GM12874 (cell line): ENCODE measurements at regions not wholly inside any gene's neighbourhood (a gene's known extent, or its start where the extent isn't known, plus 50 kb on each side); places are given as distances from the start of the nearest gene placed in this dataset.

Experiments used
- CTCF ChIP-seq: IDR thresholded peaks from 2 replicates; pipeline ENCODE4 v1.5.1; 2011; ENCODE audit warnings: low read depth, mild to moderate bottlenecking, control low read depth, low read length, moderate library complexity; ENCODE audit not compliant: insufficient read depth

GRCh38 chr2:104049438-104049837 is 804.5 kb upstream of the POU3F3 start:
- no peak for TF ChIP-seq CTCF

GRCh38 chr2:104049981-104050380 is 803.9 kb upstream of the POU3F3 start:
- TF ChIP-seq CTCF, result no peak

GRCh38 chr2:104050656-104051242 is 803.2 kb upstream of the POU3F3 start:
- no peak for TF ChIP-seq CTCF

GRCh38 chr2:104051766-104052165 is 802.1 kb upstream of the POU3F3 start:
- no peak for TF ChIP-seq CTCF

- TF ChIP-seq CTCF, result no peak
Measured at GRCh38 chr2:104052356-104052755, 801.6 kb upstream of the POU3F3 start.

GRCh38 chr2:104056451-104056850 is 797.5 kb upstream of the POU3F3 start:
- TF ChIP-seq CTCF, result no peak

GRCh38 chr2:104068665-104069064 is 785.2 kb upstream of the POU3F3 start:
- no peak for TF ChIP-seq CTCF
